T-cell (primary cell): ENCODE measurements at regions not wholly inside any gene's neighbourhood (a gene's known extent, or its start where the extent isn't known, plus 50 kb on each side); places are given as distances from the start of the nearest gene placed in this dataset.

Experiments
- ATAC-seq, 4 experiments: fragments of 200-7000 bp in 3 of 4; fragments of 150-1000 bp in 1 of 4; cut with Tn5 transposase; replicated peaks in 1 of 4; 1 replicate in 3 of 4; 2 replicates in 1 of 4; pipeline ENCODE4 v1.10.0; 2021; ENCODE audit warnings: moderate library complexity in 3 of 4, mild to moderate bottlenecking in 2 of 4, moderate number of reproducible peaks in 1 of 4
- CTCF ChIA-PET, 2 donors: fragments of 300-600 bp; sonication (Branson Sonifier 250); formaldehyde crosslinking; loops; one replicate each; lab custom pipeline; 2022; ENCODE audit warnings: antibody characterized with exemption in 2 of 2; lab: Charles Lee
- POLR2A ChIA-PET, 2 donors: fragments of 300-600 bp; sonication (Branson Sonifier 250); formaldehyde crosslinking; loops; one replicate each; lab custom pipeline; 2022; ENCODE audit warnings: antibody characterized with exemption in 2 of 2; lab: Charles Lee
- DNase-seq, 35 experiments: peaks; one replicate each; pipeline versions ENCODE4 v3.0.0 to v3.0.0-alpha.2; 2013 to 2023
- H3K27ac ChIP-seq: one replicate; pipeline ENCODE4 v1.5.1; 2013; ENCODE audit warnings: low read length
- H3K27me3 ChIP-seq, 2 experiments: replicated peaks in 1 of 2; 1 replicate in 1 of 2; 2 replicates in 1 of 2; pipeline versions ENCODE4 v1.6.1 to v1.7.0; 2013; ENCODE audit warnings: low read length in 1 of 2, mixed read lengths in 1 of 2; ENCODE audit not compliant: control insufficient read depth in 2 of 2, insufficient read depth in 2 of 2; ENCODE audit errors: extremely low read depth in 1 of 2
- H3K36me3 ChIP-seq, 2 donors: 1 replicate in 1 of 2; 2 replicates in 1 of 2; pipeline versions ENCODE4 v1.6.1 to v1.7.0; 2013; ENCODE audit warnings: low read length in 1 of 2; ENCODE audit not compliant: control insufficient read depth in 2 of 2, insufficient read depth in 1 of 2; ENCODE audit errors: extremely low read depth in 1 of 2
- H3K4me1 ChIP-seq, 2 experiments: 1 replicate in 1 of 2; 2 replicates in 1 of 2; pipeline versions ENCODE4 v1.6.1 to v1.7.0; 2013; ENCODE audit warnings: low read length in 2 of 2, mixed read lengths in 1 of 2; ENCODE audit not compliant: insufficient read depth in 2 of 2, control insufficient read depth in 1 of 2; ENCODE audit errors: extremely low read depth in 1 of 2
- H3K4me3 ChIP-seq, 2 donors: 1 replicate in 1 of 2; 2 replicates in 1 of 2; pipeline versions ENCODE4 v1.5.1 to v1.7.0; 2013; ENCODE audit warnings: mild to moderate bottlenecking in 2 of 2, low read length in 1 of 2, moderate library complexity in 1 of 2; ENCODE audit not compliant: control insufficient read depth in 1 of 2; ENCODE audit errors: extremely low read depth in 1 of 2
- H3K9me3 ChIP-seq: 2 replicates; pipeline ENCODE4 v1.7.0; 2013
- H3K27ac Mint-ChIP-seq, 2 donors: one replicate each; pipeline ENCODE4 v1.8.0; 2020 to 2021; ENCODE audit warnings: mild to moderate bottlenecking in 2 of 2, mixed read lengths in 2 of 2
- H3K27me3 Mint-ChIP-seq, 2 donors: one replicate each; pipeline ENCODE4 v1.8.0; 2021 to 2022; ENCODE audit warnings: mixed read lengths in 2 of 2
- H3K36me3 Mint-ChIP-seq: one replicate; pipeline ENCODE4 v1.8.0; 2021; ENCODE audit warnings: mixed read lengths
- H3K4me1 Mint-ChIP-seq, 3 donors: one replicate each; pipeline ENCODE4 v1.8.0; 2020 to 2022; ENCODE audit warnings: mixed read lengths in 3 of 3, mild to moderate bottlenecking in 1 of 3
- H3K4me3 Mint-ChIP-seq, 3 donors: one replicate each; pipeline ENCODE4 v1.8.0; 2020 to 2022; ENCODE audit warnings: mild to moderate bottlenecking in 3 of 3, mixed read lengths in 3 of 3, moderate library complexity in 3 of 3
- H3K9me3 Mint-ChIP-seq, 3 donors: one replicate each; pipeline ENCODE4 v1.8.0; 2020 to 2022; ENCODE audit warnings: mixed read lengths in 3 of 3
- WGBS: methylation state at CpG from one replicate; pipeline ENCODE4 v1.1.5; 2013; ENCODE audit warnings: missing lambda C conversion rate; ENCODE audit not compliant: insufficient coverage; 5-methylcytosine and 5-hydroxymethylcytosine counted together

- Histone ChIP-seq H3K4me1 (no peaks in the 10 kb centered on the region), H3K27me3 (no peaks in the 10 kb centered on the region), H3K27ac (no peak overlapping the region), H3K36me3 (no peaks in the 10 kb centered on the region), H3K9me3 (no peaks in the 10 kb centered on the region), H3K4me3 (no peak overlapping the region)
- Mint-ChIP-seq H3K36me3 (no peaks in the 10 kb centered on the region), H3K9me3 (no peaks in the 10 kb centered on the region), H3K4me1 (no peaks in the 10 kb centered on the region), H3K27me3 (no peaks in the 10 kb centered on the region), H3K27ac (no peak overlapping the region), H3K4me3 (no peak overlapping the region)
- ATAC-seq = no peak
- CTCF ChIA-PET = no interaction called here
- 80% methylated on average over 8 of the region's 13 CpGs for WGBS
- POLR2A ChIA-PET = no interaction called here
- no peak for DNase-seq
Observed at GRCh38 chr2:21268197-21268877, 144.6 kb downstream of the TDRD15 start.

- 41% methylated on average over 3 of the region's 7 CpGs for WGBS
- H3K27ac Mint-ChIP-seq = no peak overlapping the region
- H3K9me3 Mint-ChIP-seq = no peaks in the 10 kb centered on the region
- ChIA-PET POLR2A (no interaction called here), CTCF (no interaction called here)
- DNase-seq (no peak), ATAC-seq (no peak)
- H3K27me3 Mint-ChIP-seq = no peaks in the 10 kb centered on the region
- Histone ChIP-seq H3K27me3 (no peaks in the 10 kb centered on the region), H3K4me1 (no peaks in the 10 kb centered on the region), H3K9me3 (no peaks in the 10 kb centered on the region), H3K4me3 (no peak overlapping the region), H3K36me3 (no peaks in the 10 kb centered on the region), H3K27ac (no peak overlapping the region)
- H3K4me3 Mint-ChIP-seq = no peak overlapping the region
- no peaks in the 10 kb centered on the region for H3K4me1 Mint-ChIP-seq
- no peaks in the 10 kb centered on the region for H3K36me3 Mint-ChIP-seq
Observed at GRCh38 chr2:21268878-21269224, 145.1 kb downstream of the TDRD15 start.

- H3K36me3 Mint-ChIP-seq = no peaks in the 10 kb centered on the region
- CTCF ChIA-PET = no interaction called here
- Histone ChIP-seq H3K27me3 (no peaks in the 10 kb centered on the region), H3K4me3 (no peak overlapping the region), H3K9me3 (no peaks in the 10 kb centered on the region), H3K4me1 (no peaks in the 10 kb centered on the region), H3K27ac (no peak overlapping the region), H3K36me3 (no peaks in the 10 kb centered on the region)
- no peaks in the 10 kb centered on the region for H3K27me3 Mint-ChIP-seq
- POLR2A ChIA-PET = no interaction called here
- no peaks in the 10 kb centered on the region for H3K4me1 Mint-ChIP-seq
- no peak for DNase-seq
- no peak overlapping the region for H3K27ac Mint-ChIP-seq
- no peak overlapping the region for H3K4me3 Mint-ChIP-seq
- ATAC-seq = no peak
- H3K9me3 Mint-ChIP-seq = no peaks in the 10 kb centered on the region
- no CpG with 5 or more reads among the region's 1 CpG for WGBS
Observed at GRCh38 chr2:21269382-21269781, 145.6 kb downstream of the TDRD15 start.

- Mint-ChIP-seq H3K27me3 (no peaks in the 10 kb centered on the region), H3K36me3 (no peaks in the 10 kb centered on the region), H3K4me1 (no peaks in the 10 kb centered on the region), H3K4me3 (no peak overlapping the region), H3K27ac (no peak overlapping the region), H3K9me3 (no peaks in the 10 kb centered on the region)
- Histone ChIP-seq H3K27ac (no peak overlapping the region), H3K27me3 (no peaks in the 10 kb centered on the region), H3K4me3 (no peak overlapping the region), H3K9me3 (no peaks in the 10 kb centered on the region), H3K36me3 (no peaks in the 10 kb centered on the region), H3K4me1 (no peaks in the 10 kb centered on the region)
- no peak for DNase-seq
- ChIA-PET CTCF (no interaction called here), POLR2A (no interaction called here)
- no peak for ATAC-seq
- 73% methylated on average over 1 of the region's 2 CpGs for WGBS
Observed at GRCh38 chr2:21270083-21270491, 146.3 kb downstream of the TDRD15 start.

- ChIA-PET POLR2A (no interaction called here), CTCF (no interaction called here)
- Mint-ChIP-seq H3K9me3 (no peaks in the 10 kb centered on the region), H3K4me3 (no peak overlapping the region), H3K4me1 (no peaks in the 10 kb centered on the region), H3K27ac (no peak overlapping the region), H3K27me3 (no peaks in the 10 kb centered on the region), H3K36me3 (no peaks in the 10 kb centered on the region)
- DNase-seq (no peak), ATAC-seq (no peak)
- Histone ChIP-seq H3K4me3 (no peak overlapping the region), H3K9me3 (no peaks in the 10 kb centered on the region), H3K36me3 (no peaks in the 10 kb centered on the region), H3K27ac (no peak overlapping the region), H3K4me1 (no peaks in the 10 kb centered on the region), H3K27me3 (no peaks in the 10 kb centered on the region)
- 79% methylated on average over 5 of the region's 5 CpGs for WGBS
Observed at GRCh38 chr2:21270708-21271122, 146.9 kb downstream of the TDRD15 start.

- Mint-ChIP-seq H3K9me3 (no peaks in the 10 kb centered on the region), H3K27ac (no peak overlapping the region), H3K36me3 (no peaks in the 10 kb centered on the region), H3K4me3 (no peak overlapping the region), H3K27me3 (no peaks in the 10 kb centered on the region), H3K4me1 (no peaks in the 10 kb centered on the region)
- ATAC-seq (no peak), DNase-seq (no peak)
- 67% methylated on average over 8 of the region's 15 CpGs for WGBS
- CTCF ChIA-PET = no interaction called here
- Histone ChIP-seq H3K4me1 (no peaks in the 10 kb centered on the region), H3K27me3 (no peaks in the 10 kb centered on the region), H3K4me3 (no peak overlapping the region), H3K27ac (no peak overlapping the region), H3K9me3 (no peaks in the 10 kb centered on the region), H3K36me3 (no peaks in the 10 kb centered on the region)
- POLR2A ChIA-PET = interaction anchor here in 1 of 2 donors (0.6 kb wide), 1 partner anchor 204 kb away, joined by 3 read pairs; no protein-coding TSS in a partner anchor
Observed at GRCh38 chr2:21276163-21276562, 152.4 kb downstream of the TDRD15 start.
